ENCODE measurements at regions not wholly inside any gene's neighbourhood (a gene's known extent, or its start where the extent isn't known, plus 50 kb on each side); places are given as distances from the start of the nearest gene placed in this dataset.

- intact Hi-C loops (cut with DNase I): no loop called here
- TF ChIP-seq CTCF (IDR thresholded peaks at IDR 0.05): no peak
- TF ChIP-seq POLR2AphosphoS5 (IDR thresholded peaks at IDR 0.05; ENCODE audit: insufficient read depth in 1 of 2, low read depth in 1 of 2): peak in 1 of 2 donors; percentile 61
- no peak for DNase-seq (ENCODE audit: extremely low spot score in 2 of 2)
- Histone ChIP-seq H3K36me3 (no peaks in the 10 kb centered on the region), H3K27ac (peak overlapping the region; percentile 1), H3K4me3 (no peak overlapping the region), H3K4me1 (no peaks in the 10 kb centered on the region), H3K9me3 (no peaks in the 10 kb centered on the region), H3K27me3 (no peaks in the 10 kb centered on the region)
These were observed 73.8 kb upstream of the S1PR1 start for GRCh38 chr1:101162736-101163735.

DNA sequence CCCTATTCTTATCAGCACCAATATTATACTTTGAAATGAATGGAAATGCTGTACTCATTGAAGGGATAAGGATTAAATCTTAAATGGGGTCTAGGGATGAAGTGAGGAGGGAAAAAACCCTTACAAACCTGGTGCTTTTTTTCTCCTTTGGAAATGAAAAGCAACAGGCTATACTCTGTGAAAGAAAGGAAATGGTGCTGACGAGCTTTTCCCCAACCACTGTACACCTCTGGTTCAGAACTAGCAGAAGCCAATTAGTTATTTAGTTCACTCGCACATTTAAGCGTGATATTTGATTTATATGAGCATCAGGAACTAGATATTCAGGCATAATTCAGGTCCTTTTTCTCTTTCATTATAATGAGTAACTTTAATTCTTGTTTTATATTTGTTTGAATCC, 74.5 kb upstream of the S1PR1 start:
- H3K27ac ChIP-seq: peak overlapping the region; percentile 1
- no peaks in the 10 kb centered on the region for H3K4me1 ChIP-seq

GRCh38 chr1:101161619-101162018, 75.2 kb upstream of the S1PR1 start:
- Histone ChIP-seq H3K4me3 (no peak overlapping the region), H3K36me3 (no peaks in the 10 kb centered on the region), H3K27ac (peak overlapping the region; percentile 1), H3K27me3 (no peaks in the 10 kb centered on the region), H3K4me1 (no peaks in the 10 kb centered on the region), H3K9me3 (no peaks in the 10 kb centered on the region)
- intact Hi-C loops (cut with DNase I): no loop called here
- DNase-seq (ENCODE audit: extremely low spot score in 2 of 2): no peak
- TF ChIP-seq POLR2AphosphoS5 (IDR thresholded peaks at IDR 0.05; ENCODE audit: insufficient read depth in 1 of 2, low read depth in 1 of 2): peak in 1 of 2 donors; percentile 85
- no peak for TF ChIP-seq CTCF (IDR thresholded peaks at IDR 0.05)

More for the DNA sequence above, 74.5 kb upstream of the S1PR1 start:
- Histone ChIP-seq H3K4me3 (no peak overlapping the region), H3K9me3 (no peaks in the 10 kb centered on the region), H3K36me3 (no peaks in the 10 kb centered on the region), H3K27me3 (no peaks in the 10 kb centered on the region)
- TF ChIP-seq CTCF (IDR thresholded peaks at IDR 0.05): no peak
- no peak for TF ChIP-seq POLR2AphosphoS5 (IDR thresholded peaks at IDR 0.05; ENCODE audit: insufficient read depth in 1 of 2, low read depth in 1 of 2)
- TF ChIP-seq POLR2A (IDR thresholded peaks at IDR 0.05): no peak
- no peak for DNase-seq (ENCODE audit: extremely low spot score in 2 of 2)
- intact Hi-C loops (cut with DNase I): no loop called here

- no peaks in the 10 kb centered on the region for H3K9me3 ChIP-seq
- H3K36me3 ChIP-seq: no peaks in the 10 kb centered on the region
- H3K27me3 ChIP-seq: no peaks in the 10 kb centered on the region
- intact Hi-C loops (cut with DNase I): no loop called here
- H3K27ac ChIP-seq: no peak overlapping the region
- H3K4me3 ChIP-seq: no peak overlapping the region
- no peaks in the 10 kb centered on the region for H3K4me1 ChIP-seq
- TF ChIP-seq POLR2AphosphoS5 (IDR thresholded peaks at IDR 0.05; ENCODE audit: insufficient read depth in 1 of 2, low read depth in 1 of 2): no peak
- no peak for TF ChIP-seq CTCF (IDR thresholded peaks at IDR 0.05)
- no peak for TF ChIP-seq POLR2A (IDR thresholded peaks at IDR 0.05)
- DNase-seq (ENCODE audit: extremely low spot score in 2 of 2): no peak
These were observed 78.4 kb upstream of the S1PR1 start for GRCh38 chr1:101158424-101158823.

GRCh38 chr1:101154547-101154946, 82.3 kb upstream of the S1PR1 start:
- no peak for TF ChIP-seq POLR2A (IDR thresholded peaks at IDR 0.05)
- TF ChIP-seq POLR2AphosphoS5 (IDR thresholded peaks at IDR 0.05; ENCODE audit: insufficient read depth in 1 of 2, low read depth in 1 of 2): no peak
- no peak for TF ChIP-seq CTCF (IDR thresholded peaks at IDR 0.05)
- no peak for DNase-seq (ENCODE audit: extremely low spot score in 2 of 2)
- Histone ChIP-seq H3K4me1 (no peaks in the 10 kb centered on the region), H3K27ac (no peak overlapping the region), H3K4me3 (no peak overlapping the region), H3K9me3 (no peaks in the 10 kb centered on the region), H3K36me3 (no peaks in the 10 kb centered on the region), H3K27me3 (no peaks in the 10 kb centered on the region)
- intact Hi-C loops (cut with DNase I): no loop called here

Data from vagina (tissue), 2 donors.